WTC11 (cell line): ENCODE measurements at regions not wholly inside any gene's neighbourhood (a gene's known extent, or its start where the extent isn't known, plus 50 kb on each side); places are given as distances from the start of the nearest gene placed in this dataset.

Experiments
- ATAC-seq: fragments of 200-7000 bp; cut with Tn5 transposase; 2 replicates; pipeline ENCODE4 v1.10.0; 2021; ENCODE audit warnings: mild to moderate bottlenecking, moderate library complexity
- CTCF ChIA-PET: fragments of 300-600 bp; sonication (Branson Sonifier 250); formaldehyde crosslinking; loops from one replicate; lab custom pipeline; 2021; ENCODE audit warnings: antibody characterized with exemption; lab: Charles Lee
- POLR2A ChIA-PET: fragments of 350-600 bp; sonication (Branson Sonifier 250); formaldehyde crosslinking; loops from one replicate; lab custom pipeline; 2021; ENCODE audit warnings: antibody characterized with exemption; lab: Charles Lee
- DNase-seq: peaks from one replicate; pipeline ENCODE4 v3.0.0; 2021; ENCODE audit warnings: low spot score
- H3K27ac Mint-ChIP-seq: 2 replicates; pipeline ENCODE4 v1.8.0; 2021; ENCODE audit warnings: mixed read lengths
- H3K27me3 Mint-ChIP-seq: 2 replicates; pipeline ENCODE4 v1.8.0; 2021; ENCODE audit warnings: low read depth, mild to moderate bottlenecking, moderate library complexity, mixed read lengths
- H3K36me3 Mint-ChIP-seq: 2 replicates; pipeline ENCODE4 v1.8.0; 2021; ENCODE audit warnings: mixed read lengths
- H3K4me1 Mint-ChIP-seq: 2 replicates; pipeline ENCODE4 v1.8.0; 2022; ENCODE audit warnings: mixed read lengths
- H3K4me3 Mint-ChIP-seq: 2 replicates; pipeline ENCODE4 v1.8.0; 2021; ENCODE audit warnings: mild to moderate bottlenecking, moderate library complexity, mixed read lengths
- H3K9me3 Mint-ChIP-seq: 2 replicates; pipeline ENCODE4 v1.8.0; 2021; ENCODE audit warnings: mixed read lengths
- CREB1 ChIP-seq: sonication (generic); formaldehyde crosslinking; IDR thresholded peaks from 2 replicates; pipeline ENCODE4 v1.8.0; 2023; ENCODE audit warnings: mild to moderate bottlenecking, missing genetic modification reagents
- FOXK1 ChIP-seq: sonication (generic); formaldehyde crosslinking; IDR thresholded peaks from 2 replicates; pipeline ENCODE4 v1.8.0; 2022; ENCODE audit warnings: mild to moderate bottlenecking, moderate library complexity, missing genetic modification reagents
- FOXP1 ChIP-seq: sonication (generic); formaldehyde crosslinking; IDR thresholded peaks from 2 replicates; pipeline ENCODE4 v1.8.0; 2022; ENCODE audit warnings: missing genetic modification reagents, mild to moderate bottlenecking, moderate library complexity, borderline replicate concordance
- GABPB1 ChIP-seq: sonication (generic); formaldehyde crosslinking; IDR thresholded peaks from 2 replicates; pipeline ENCODE4 v1.8.1; 2023; ENCODE audit warnings: mild to moderate bottlenecking, missing genetic modification reagents
- KAT7 ChIP-seq: sonication (generic); formaldehyde crosslinking; IDR thresholded peaks from 2 replicates; pipeline ENCODE4 v1.8.1; 2023; ENCODE audit warnings: missing genetic modification reagents, mild to moderate bottlenecking, borderline replicate concordance
- NFYB ChIP-seq: sonication (generic); formaldehyde crosslinking; conservative IDR thresholded peaks from 2 replicates; pipeline ENCODE4 v1.8.0; 2022; ENCODE audit warnings: low read depth, missing genetic modification reagents
- NR2C2 ChIP-seq: sonication (generic); formaldehyde crosslinking; IDR thresholded peaks from 2 replicates; pipeline ENCODE4 v1.8.0; 2022; ENCODE audit warnings: mild to moderate bottlenecking, missing genetic modification reagents
- TEAD1 ChIP-seq: sonication (generic); formaldehyde crosslinking; IDR thresholded peaks from 2 replicates; pipeline ENCODE4 v1.8.0; 2022; ENCODE audit warnings: mild to moderate bottlenecking, missing genetic modification reagents
- TEAD4 ChIP-seq: sonication (generic); formaldehyde crosslinking; IDR thresholded peaks from 2 replicates; pipeline ENCODE4 v1.8.0; 2022; ENCODE audit warnings: mild to moderate bottlenecking, missing genetic modification reagents
- ZNF396 ChIP-seq: fragments of 250-450 bp; sonication (Bioruptor Pico); IDR thresholded peaks from 2 replicates; pipeline ENCODE4 v1.8.0; 2021; ENCODE audit warnings: mild to moderate bottlenecking, moderate library complexity, borderline replicate concordance
- ZNF423 ChIP-seq: fragments of 250-450 bp; sonication (Bioruptor Pico); IDR thresholded peaks from 2 replicates; pipeline ENCODE4 v2.1.2; 2022; ENCODE audit warnings: mild to moderate bottlenecking, moderate library complexity
- TF ChIP-seq, protein P1 (sequence below): sonication (generic); formaldehyde crosslinking; IDR thresholded peaks from 2 replicates; pipeline ENCODE4 v1.8.0; 2023; ENCODE audit warnings: missing genetic modification reagents, mild to moderate bottlenecking, borderline replicate concordance
- TF ChIP-seq, protein P2 (sequence below): sonication (generic); formaldehyde crosslinking; IDR thresholded peaks from 2 replicates; pipeline ENCODE4 v1.8.1; 2023; ENCODE audit warnings: mild to moderate bottlenecking, missing genetic modification reagents
- TF ChIP-seq, protein P3 (sequence below): fragments of 250-450 bp; sonication (Bioruptor Pico); IDR thresholded peaks from 2 replicates; pipeline ENCODE4 v1.9.0; 2021; ENCODE audit warnings: moderate library complexity, mild to moderate bottlenecking, inconsistent platforms, borderline replicate concordance
- TF ChIP-seq, protein P4 (sequence below): sonication (generic); formaldehyde crosslinking; IDR thresholded peaks from 2 replicates; pipeline ENCODE4 v1.8.1; 2022; ENCODE audit warnings: mild to moderate bottlenecking, moderate library complexity, missing genetic modification reagents
- TF ChIP-seq, protein P5 (sequence below): sonication (generic); formaldehyde crosslinking; IDR thresholded peaks from 2 replicates; pipeline ENCODE4 v1.8.0; 2022; ENCODE audit warnings: mild to moderate bottlenecking, missing genetic modification reagents
- TF ChIP-seq, protein P6 (sequence below): sonication (generic); formaldehyde crosslinking; IDR thresholded peaks from 2 replicates; pipeline ENCODE4 v1.8.1; 2022; ENCODE audit warnings: missing genetic modification reagents, borderline replicate concordance
- TF ChIP-seq, protein P7 (sequence below): fragments of 200-600 bp; IDR thresholded peaks from 2 replicates; pipeline ENCODE4 v1.8.0; 2022; ENCODE audit warnings: antibody characterized with exemption
- TF ChIP-seq, protein P8 (sequence below): sonication (generic); formaldehyde crosslinking; IDR thresholded peaks from 2 replicates; pipeline ENCODE4 v1.8.0; 2022; ENCODE audit warnings: mild to moderate bottlenecking, missing genetic modification reagents

DNA sequence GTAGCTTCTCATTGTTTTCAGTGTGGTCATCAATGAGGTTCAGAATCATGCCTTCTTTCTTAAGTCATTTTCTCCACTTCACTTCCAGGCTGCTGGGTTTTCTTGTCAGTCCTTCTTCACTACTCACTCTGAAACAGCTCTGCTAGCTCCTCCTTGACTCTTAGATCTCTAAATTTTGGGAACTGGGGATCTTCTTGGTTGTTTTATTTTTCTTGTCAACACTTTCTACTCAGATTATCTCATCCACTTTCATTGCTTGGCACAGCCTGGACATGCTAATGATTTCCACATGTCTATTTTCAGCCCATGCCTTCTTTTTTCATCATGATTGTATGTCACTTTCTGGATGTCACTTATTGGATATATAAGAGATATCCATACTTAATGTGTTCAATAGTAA lies 517.8 kb upstream of the DSEL start (continued):
- TF ChIP-seq, protein P1, sequence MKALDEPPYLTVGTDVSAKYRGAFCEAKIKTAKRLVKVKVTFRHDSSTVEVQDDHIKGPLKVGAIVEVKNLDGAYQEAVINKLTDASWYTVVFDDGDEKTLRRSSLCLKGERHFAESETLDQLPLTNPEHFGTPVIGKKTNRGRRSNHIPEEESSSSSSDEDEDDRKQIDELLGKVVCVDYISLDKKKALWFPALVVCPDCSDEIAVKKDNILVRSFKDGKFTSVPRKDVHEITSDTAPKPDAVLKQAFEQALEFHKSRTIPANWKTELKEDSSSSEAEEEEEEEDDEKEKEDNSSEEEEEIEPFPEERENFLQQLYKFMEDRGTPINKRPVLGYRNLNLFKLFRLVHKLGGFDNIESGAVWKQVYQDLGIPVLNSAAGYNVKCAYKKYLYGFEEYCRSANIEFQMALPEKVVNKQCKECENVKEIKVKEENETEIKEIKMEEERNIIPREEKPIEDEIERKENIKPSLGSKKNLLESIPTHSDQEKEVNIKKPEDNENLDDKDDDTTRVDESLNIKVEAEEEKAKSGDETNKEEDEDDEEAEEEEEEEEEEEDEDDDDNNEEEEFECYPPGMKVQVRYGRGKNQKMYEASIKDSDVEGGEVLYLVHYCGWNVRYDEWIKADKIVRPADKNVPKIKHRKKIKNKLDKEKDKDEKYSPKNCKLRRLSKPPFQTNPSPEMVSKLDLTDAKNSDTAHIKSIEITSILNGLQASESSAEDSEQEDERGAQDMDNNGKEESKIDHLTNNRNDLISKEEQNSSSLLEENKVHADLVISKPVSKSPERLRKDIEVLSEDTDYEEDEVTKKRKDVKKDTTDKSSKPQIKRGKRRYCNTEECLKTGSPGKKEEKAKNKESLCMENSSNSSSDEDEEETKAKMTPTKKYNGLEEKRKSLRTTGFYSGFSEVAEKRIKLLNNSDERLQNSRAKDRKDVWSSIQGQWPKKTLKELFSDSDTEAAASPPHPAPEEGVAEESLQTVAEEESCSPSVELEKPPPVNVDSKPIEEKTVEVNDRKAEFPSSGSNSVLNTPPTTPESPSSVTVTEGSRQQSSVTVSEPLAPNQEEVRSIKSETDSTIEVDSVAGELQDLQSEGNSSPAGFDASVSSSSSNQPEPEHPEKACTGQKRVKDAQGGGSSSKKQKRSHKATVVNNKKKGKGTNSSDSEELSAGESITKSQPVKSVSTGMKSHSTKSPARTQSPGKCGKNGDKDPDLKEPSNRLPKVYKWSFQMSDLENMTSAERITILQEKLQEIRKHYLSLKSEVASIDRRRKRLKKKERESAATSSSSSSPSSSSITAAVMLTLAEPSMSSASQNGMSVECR (CRISPR knock-in tag) = no peak
- TF ChIP-seq GABPB1 (CRISPR knock-in tag) (no peak), FOXP1 (CRISPR knock-in tag) (no peak), NFYB (no peak), ZNF423 (CRISPR knock-in tag) (no peak), NR2C2 (CRISPR knock-in tag) (no peak)
- TF ChIP-seq, protein P2, sequence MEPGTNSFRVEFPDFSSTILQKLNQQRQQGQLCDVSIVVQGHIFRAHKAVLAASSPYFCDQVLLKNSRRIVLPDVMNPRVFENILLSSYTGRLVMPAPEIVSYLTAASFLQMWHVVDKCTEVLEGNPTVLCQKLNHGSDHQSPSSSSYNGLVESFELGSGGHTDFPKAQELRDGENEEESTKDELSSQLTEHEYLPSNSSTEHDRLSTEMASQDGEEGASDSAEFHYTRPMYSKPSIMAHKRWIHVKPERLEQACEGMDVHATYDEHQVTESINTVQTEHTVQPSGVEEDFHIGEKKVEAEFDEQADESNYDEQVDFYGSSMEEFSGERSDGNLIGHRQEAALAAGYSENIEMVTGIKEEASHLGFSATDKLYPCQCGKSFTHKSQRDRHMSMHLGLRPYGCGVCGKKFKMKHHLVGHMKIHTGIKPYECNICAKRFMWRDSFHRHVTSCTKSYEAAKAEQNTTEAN (CRISPR knock-in tag) = no peak
- TF ChIP-seq, protein P3, sequence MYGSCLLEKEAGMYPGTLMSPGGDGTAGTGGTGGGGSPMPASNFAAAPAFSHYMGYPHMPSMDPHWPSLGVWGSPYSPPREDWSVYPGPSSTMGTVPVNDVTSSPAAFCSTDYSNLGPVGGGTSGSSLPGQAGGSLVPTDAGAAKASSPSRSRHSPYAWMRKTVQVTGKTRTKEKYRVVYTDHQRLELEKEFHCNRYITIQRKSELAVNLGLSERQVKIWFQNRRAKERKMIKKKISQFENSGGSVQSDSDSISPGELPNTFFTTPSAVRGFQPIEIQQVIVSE = no peak

DNA sequence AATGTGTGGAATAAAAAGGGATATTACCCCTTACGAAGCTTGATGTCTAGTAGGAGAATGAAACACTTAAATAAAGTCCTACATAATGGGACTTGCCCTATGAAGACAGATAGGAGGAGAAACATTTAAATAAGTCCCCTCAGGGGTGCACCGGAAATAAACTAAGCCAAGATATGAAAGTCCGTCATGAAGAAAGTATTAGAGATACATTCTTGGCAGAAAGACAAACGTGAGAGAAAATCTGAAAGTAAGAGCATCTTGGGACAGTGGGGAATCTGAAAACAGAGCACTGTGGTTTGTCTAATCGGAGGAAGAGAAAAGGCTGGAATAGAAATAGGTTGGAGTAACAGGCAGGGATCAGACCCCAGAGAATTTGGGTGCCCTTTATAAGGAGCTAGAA lies 516.9 kb upstream of the DSEL start:
- H3K36me3 Mint-ChIP-seq = no peaks in the 10 kb centered on the region
- ATAC-seq (no peak), DNase-seq (no peak)
- no peaks in the 10 kb centered on the region for H3K9me3 Mint-ChIP-seq
- H3K4me3 Mint-ChIP-seq = no peak overlapping the region
- no peaks in the 10 kb centered on the region for H3K27me3 Mint-ChIP-seq
- no peak overlapping the region for H3K27ac Mint-ChIP-seq
- ChIA-PET POLR2A (no interaction called here), CTCF (no interaction called here)
- H3K4me1 Mint-ChIP-seq = no peaks in the 10 kb centered on the region
- TF ChIP-seq TEAD1 (no peak), CREB1 (CRISPR knock-in tag) (no peak), FOXK1 (no peak), KAT7 (CRISPR knock-in tag) (no peak), TEAD4 (CRISPR knock-in tag) (no peak), ZNF396 (no peak)
- TF ChIP-seq, protein P4, sequence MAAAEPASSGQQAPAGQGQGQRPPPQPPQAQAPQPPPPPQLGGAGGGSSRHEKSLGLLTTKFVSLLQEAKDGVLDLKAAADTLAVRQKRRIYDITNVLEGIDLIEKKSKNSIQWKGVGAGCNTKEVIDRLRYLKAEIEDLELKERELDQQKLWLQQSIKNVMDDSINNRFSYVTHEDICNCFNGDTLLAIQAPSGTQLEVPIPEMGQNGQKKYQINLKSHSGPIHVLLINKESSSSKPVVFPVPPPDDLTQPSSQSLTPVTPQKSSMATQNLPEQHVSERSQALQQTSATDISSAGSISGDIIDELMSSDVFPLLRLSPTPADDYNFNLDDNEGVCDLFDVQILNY = no peak
- TF ChIP-seq, protein P5, sequence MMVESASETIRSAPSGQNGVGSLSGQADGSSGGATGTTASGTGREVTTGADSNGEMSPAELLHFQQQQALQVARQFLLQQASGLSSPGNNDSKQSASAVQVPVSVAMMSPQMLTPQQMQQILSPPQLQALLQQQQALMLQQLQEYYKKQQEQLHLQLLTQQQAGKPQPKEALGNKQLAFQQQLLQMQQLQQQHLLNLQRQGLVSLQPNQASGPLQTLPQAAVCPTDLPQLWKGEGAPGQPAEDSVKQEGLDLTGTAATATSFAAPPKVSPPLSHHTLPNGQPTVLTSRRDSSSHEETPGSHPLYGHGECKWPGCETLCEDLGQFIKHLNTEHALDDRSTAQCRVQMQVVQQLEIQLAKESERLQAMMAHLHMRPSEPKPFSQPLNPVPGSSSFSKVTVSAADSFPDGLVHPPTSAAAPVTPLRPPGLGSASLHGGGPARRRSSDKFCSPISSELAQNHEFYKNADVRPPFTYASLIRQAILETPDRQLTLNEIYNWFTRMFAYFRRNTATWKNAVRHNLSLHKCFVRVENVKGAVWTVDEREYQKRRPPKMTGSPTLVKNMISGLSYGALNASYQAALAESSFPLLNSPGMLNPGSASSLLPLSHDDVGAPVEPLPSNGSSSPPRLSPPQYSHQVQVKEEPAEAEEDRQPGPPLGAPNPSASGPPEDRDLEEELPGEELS (CRISPR knock-in tag) = no peak
- TF ChIP-seq, protein P6, sequence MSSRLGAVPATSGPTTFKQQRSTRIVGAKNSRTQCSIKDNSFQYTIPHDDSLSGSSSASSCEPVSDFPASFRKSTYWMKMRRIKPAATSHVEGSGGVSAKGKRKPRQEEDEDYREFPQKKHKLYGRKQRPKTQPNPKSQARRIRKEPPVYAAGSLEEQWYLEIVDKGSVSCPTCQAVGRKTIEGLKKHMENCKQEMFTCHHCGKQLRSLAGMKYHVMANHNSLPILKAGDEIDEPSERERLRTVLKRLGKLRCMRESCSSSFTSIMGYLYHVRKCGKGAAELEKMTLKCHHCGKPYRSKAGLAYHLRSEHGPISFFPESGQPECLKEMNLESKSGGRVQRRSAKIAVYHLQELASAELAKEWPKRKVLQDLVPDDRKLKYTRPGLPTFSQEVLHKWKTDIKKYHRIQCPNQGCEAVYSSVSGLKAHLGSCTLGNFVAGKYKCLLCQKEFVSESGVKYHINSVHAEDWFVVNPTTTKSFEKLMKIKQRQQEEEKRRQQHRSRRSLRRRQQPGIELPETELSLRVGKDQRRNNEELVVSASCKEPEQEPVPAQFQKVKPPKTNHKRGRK (CRISPR knock-in tag) = no peak
- TF ChIP-seq, protein P7, sequence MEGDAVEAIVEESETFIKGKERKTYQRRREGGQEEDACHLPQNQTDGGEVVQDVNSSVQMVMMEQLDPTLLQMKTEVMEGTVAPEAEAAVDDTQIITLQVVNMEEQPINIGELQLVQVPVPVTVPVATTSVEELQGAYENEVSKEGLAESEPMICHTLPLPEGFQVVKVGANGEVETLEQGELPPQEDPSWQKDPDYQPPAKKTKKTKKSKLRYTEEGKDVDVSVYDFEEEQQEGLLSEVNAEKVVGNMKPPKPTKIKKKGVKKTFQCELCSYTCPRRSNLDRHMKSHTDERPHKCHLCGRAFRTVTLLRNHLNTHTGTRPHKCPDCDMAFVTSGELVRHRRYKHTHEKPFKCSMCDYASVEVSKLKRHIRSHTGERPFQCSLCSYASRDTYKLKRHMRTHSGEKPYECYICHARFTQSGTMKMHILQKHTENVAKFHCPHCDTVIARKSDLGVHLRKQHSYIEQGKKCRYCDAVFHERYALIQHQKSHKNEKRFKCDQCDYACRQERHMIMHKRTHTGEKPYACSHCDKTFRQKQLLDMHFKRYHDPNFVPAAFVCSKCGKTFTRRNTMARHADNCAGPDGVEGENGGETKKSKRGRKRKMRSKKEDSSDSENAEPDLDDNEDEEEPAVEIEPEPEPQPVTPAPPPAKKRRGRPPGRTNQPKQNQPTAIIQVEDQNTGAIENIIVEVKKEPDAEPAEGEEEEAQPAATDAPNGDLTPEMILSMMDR = no peak
- TF ChIP-seq, protein P8, sequence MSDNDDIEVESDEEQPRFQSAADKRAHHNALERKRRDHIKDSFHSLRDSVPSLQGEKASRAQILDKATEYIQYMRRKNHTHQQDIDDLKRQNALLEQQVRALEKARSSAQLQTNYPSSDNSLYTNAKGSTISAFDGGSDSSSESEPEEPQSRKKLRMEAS (CRISPR knock-in tag) = no peak
